ENCODE measurements at regions not wholly inside any gene's neighbourhood (a gene's known extent, or its start where the extent isn't known, plus 50 kb on each side); places are given as distances from the start of the nearest gene placed in this dataset.
"Not testable (repeated sequence)": the region's sequence is repeated elsewhere in the genome, so short reads cannot be mapped to it uniquely, and the experiment has no call there.

- DNase-seq (ENCODE audit: extremely low spot score, insufficient read length, low read depth) (no peak), FAIRE-seq (no peak)
Observed at GRCh38 chr6:44038543-44039065, 88.6 kb downstream of the MRPL14 start.

- FAIRE-seq (no peak), DNase-seq (ENCODE audit: extremely low spot score, insufficient read length, low read depth) (no peak)
Observed at GRCh38 chr6:44037847-44038542, 89.3 kb downstream of the MRPL14 start.

GRCh38 chr6:44037276-44037675 is 90.0 kb downstream of the MRPL14 start:
- FAIRE-seq; DNase-seq (ENCODE audit: extremely low spot score, insufficient read length, low read depth): not testable (repeated sequence)

GRCh38 chr6:44036699-44037101 is 90.6 kb downstream of the MRPL14 start:
- FAIRE-seq (no peak), DNase-seq (ENCODE audit: extremely low spot score, insufficient read length, low read depth) (no peak)

GRCh38 chr6:44036196-44036595 is 91.1 kb downstream of the MRPL14 start:
- no peak for DNase-seq (ENCODE audit: extremely low spot score, insufficient read length, low read depth)
- FAIRE-seq: no peak

GRCh38 chr6:44035621-44036020 is 91.6 kb downstream of the MRPL14 start:
- no peak for FAIRE-seq
- DNase-seq (ENCODE audit: extremely low spot score, insufficient read length, low read depth): no peak

- DNase-seq (ENCODE audit: extremely low spot score, insufficient read length, low read depth): no peak
Observed at GRCh38 chr6:44034931-44035345, 92.3 kb downstream of the MRPL14 start.

GRCh38 chr6:44034391-44034861 is 92.8 kb downstream of the MRPL14 start:
- FAIRE-seq (no peak), DNase-seq (ENCODE audit: extremely low spot score, insufficient read length, low read depth) (no peak)

More at GRCh38 chr6:44034931-44035345, 92.3 kb downstream of the MRPL14 start:
- FAIRE-seq: no peak

GRCh38 chr6:44030812-44031454 is 96.3 kb downstream of the MRPL14 start:
- DNase-seq (ENCODE audit: extremely low spot score, insufficient read length, low read depth) (no peak), FAIRE-seq (no peak)

- no peak for DNase-seq (ENCODE audit: extremely low spot score, insufficient read length, low read depth)
- no peak for FAIRE-seq
Observed at GRCh38 chr6:44029444-44030185, 97.6 kb downstream of the MRPL14 start.

- DNase-seq (ENCODE audit: extremely low spot score, insufficient read length, low read depth) (no peak), FAIRE-seq (no peak)
Observed at GRCh38 chr6:44028789-44029310, 98.4 kb downstream of the MRPL14 start.

- FAIRE-seq: no peak
- no peak for DNase-seq (ENCODE audit: extremely low spot score, insufficient read length, low read depth)
Observed at GRCh38 chr6:44025226-44025625, 102.0 kb downstream of the MRPL14 start.

GRCh38 chr6:44024574-44025219 is 102.6 kb downstream of the MRPL14 start:
- FAIRE-seq: no peak

GRCh38 chr6:44023586-44024454 is 103.4 kb downstream of the MRPL14 start:
- DNase-seq (ENCODE audit: extremely low spot score, insufficient read length, low read depth) (no peak), FAIRE-seq (no peak)

More at GRCh38 chr6:44024574-44025219, 102.6 kb downstream of the MRPL14 start:
- DNase-seq (ENCODE audit: extremely low spot score, insufficient read length, low read depth): no peak

GRCh38 chr6:44022671-44023352 is 104.4 kb downstream of the MRPL14 start:
- DNase-seq (ENCODE audit: extremely low spot score, insufficient read length, low read depth): no peak
- FAIRE-seq: no peak

GRCh38 chr6:44022296-44022661 is 105.0 kb downstream of the MRPL14 start:
- no peak for DNase-seq (ENCODE audit: extremely low spot score, insufficient read length, low read depth)
- FAIRE-seq: no peak

- DNase-seq (ENCODE audit: extremely low spot score, insufficient read length, low read depth): no peak
- no peak for FAIRE-seq
Observed at GRCh38 chr6:44021589-44022295, 105.5 kb downstream of the MRPL14 start.

All from GM18507 (cell line).